ENCODE measurements at regions not wholly inside any gene's neighbourhood (a gene's known extent, or its start where the extent isn't known, plus 50 kb on each side); places are given as distances from the start of the nearest gene placed in this dataset.

GRCh38 chr4:81776794-81777193, 305.1 kb upstream of the RASGEF1B start:
- Histone ChIP-seq H3K27ac (ENCODE audit: low read length) (no peak overlapping the region), H3K4me1 (ENCODE audit: insufficient read depth, low read length) (no peaks in the 10 kb centered on the region), H3K4me3 (ENCODE audit: low read length) (no peak overlapping the region), H3K36me3 (ENCODE audit: insufficient read depth, low read depth, low read length) (no peaks in the 10 kb centered on the region), H3K9ac (ENCODE audit: low read depth, low read length) (no peak overlapping the region), H3K27me3 (ENCODE audit: insufficient read depth, low read length) (no peaks in the 10 kb centered on the region), H3K9me3 (ENCODE audit: insufficient read depth, low read depth, low read length) (no peaks in the 10 kb centered on the region)

GRCh38 chr4:81773557-81773956, 301.9 kb upstream of the RASGEF1B start:
- Histone ChIP-seq H3K9me3 (ENCODE audit: insufficient read depth, low read depth, low read length) (no peaks in the 10 kb centered on the region), H3K9ac (ENCODE audit: low read depth, low read length) (no peak overlapping the region), H3K27me3 (ENCODE audit: insufficient read depth, low read length) (no peaks in the 10 kb centered on the region), H3K4me1 (ENCODE audit: insufficient read depth, low read length) (no peaks in the 10 kb centered on the region), H3K4me3 (ENCODE audit: low read length) (no peak overlapping the region), H3K27ac (ENCODE audit: low read length) (no peak overlapping the region), H3K36me3 (ENCODE audit: insufficient read depth, low read depth, low read length) (no peaks in the 10 kb centered on the region)

- Histone ChIP-seq H3K27me3 (ENCODE audit: insufficient read depth, low read length) (no peaks in the 10 kb centered on the region), H3K9me3 (ENCODE audit: insufficient read depth, low read depth, low read length) (no peaks in the 10 kb centered on the region), H3K9ac (ENCODE audit: low read depth, low read length) (no peak overlapping the region), H3K4me1 (ENCODE audit: insufficient read depth, low read length) (no peaks in the 10 kb centered on the region), H3K27ac (ENCODE audit: low read length) (no peak overlapping the region), H3K36me3 (ENCODE audit: insufficient read depth, low read depth, low read length) (no peaks in the 10 kb centered on the region), H3K4me3 (ENCODE audit: low read length) (no peak overlapping the region)
Measured at GRCh38 chr4:81771721-81772120, 300.0 kb upstream of the RASGEF1B start.

- Histone ChIP-seq H3K36me3 (ENCODE audit: insufficient read depth, low read depth, low read length) (no peaks in the 10 kb centered on the region), H3K27ac (ENCODE audit: low read length) (no peak overlapping the region), H3K4me3 (ENCODE audit: low read length) (no peak overlapping the region), H3K9me3 (ENCODE audit: insufficient read depth, low read depth, low read length) (no peaks in the 10 kb centered on the region), H3K27me3 (ENCODE audit: insufficient read depth, low read length) (no peaks in the 10 kb centered on the region), H3K4me1 (ENCODE audit: insufficient read depth, low read length) (no peaks in the 10 kb centered on the region), H3K9ac (ENCODE audit: low read depth, low read length) (no peak overlapping the region)
Measured at GRCh38 chr4:81769244-81769643, 297.5 kb upstream of the RASGEF1B start.

DNA sequence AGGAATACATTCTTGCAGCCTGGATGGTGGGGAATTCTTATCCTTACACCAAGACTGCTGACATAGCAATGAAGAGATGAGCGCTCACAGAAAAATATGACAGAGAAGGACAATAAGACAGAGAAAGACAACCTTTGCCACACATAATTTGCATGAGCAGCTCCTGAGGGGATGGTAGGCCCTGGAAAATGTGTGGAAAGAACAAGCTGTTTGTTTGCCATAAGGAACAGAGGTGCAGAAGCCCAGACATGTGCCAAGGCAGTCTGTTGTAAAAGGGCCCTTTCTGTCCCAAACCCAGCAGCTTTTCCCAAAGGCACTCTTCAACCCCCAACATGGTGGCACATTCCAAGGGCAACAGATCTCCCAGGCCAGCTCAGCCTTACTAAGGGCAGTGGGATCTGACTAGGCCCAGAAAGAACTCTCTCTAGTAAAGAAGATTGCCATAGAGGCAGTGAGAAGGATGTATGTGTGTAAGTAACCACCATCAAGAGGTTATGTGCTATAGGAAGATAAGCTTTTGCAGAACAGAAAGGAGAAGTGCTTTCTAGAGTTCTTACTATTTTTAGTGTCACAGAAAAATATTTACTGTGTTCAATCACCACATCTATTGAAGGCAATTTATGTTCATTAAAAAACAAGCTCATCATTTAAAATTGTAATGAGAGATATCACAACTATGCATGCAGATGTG, 287.0 kb upstream of the RASGEF1B start:
- Histone ChIP-seq H3K4me1 (ENCODE audit: insufficient read depth, low read length) (no peaks in the 10 kb centered on the region), H3K27me3 (ENCODE audit: insufficient read depth, low read length) (no peaks in the 10 kb centered on the region), H3K4me3 (ENCODE audit: low read length) (no peak overlapping the region), H3K9ac (ENCODE audit: low read depth, low read length) (no peak overlapping the region), H3K27ac (ENCODE audit: low read length) (no peak overlapping the region), H3K9me3 (ENCODE audit: insufficient read depth, low read depth, low read length) (no peaks in the 10 kb centered on the region), H3K36me3 (ENCODE audit: insufficient read depth, low read depth, low read length) (no peaks in the 10 kb centered on the region)

GRCh38 chr4:81757691-81758090, 286.0 kb upstream of the RASGEF1B start:
- Histone ChIP-seq H3K36me3 (ENCODE audit: insufficient read depth, low read depth, low read length) (no peaks in the 10 kb centered on the region), H3K27me3 (ENCODE audit: insufficient read depth, low read length) (no peaks in the 10 kb centered on the region), H3K27ac (ENCODE audit: low read length) (no peak overlapping the region), H3K4me1 (ENCODE audit: insufficient read depth, low read length) (no peaks in the 10 kb centered on the region), H3K4me3 (ENCODE audit: low read length) (no peak overlapping the region), H3K9ac (ENCODE audit: low read depth, low read length) (no peak overlapping the region), H3K9me3 (ENCODE audit: insufficient read depth, low read depth, low read length) (no peaks in the 10 kb centered on the region)

DNA sequence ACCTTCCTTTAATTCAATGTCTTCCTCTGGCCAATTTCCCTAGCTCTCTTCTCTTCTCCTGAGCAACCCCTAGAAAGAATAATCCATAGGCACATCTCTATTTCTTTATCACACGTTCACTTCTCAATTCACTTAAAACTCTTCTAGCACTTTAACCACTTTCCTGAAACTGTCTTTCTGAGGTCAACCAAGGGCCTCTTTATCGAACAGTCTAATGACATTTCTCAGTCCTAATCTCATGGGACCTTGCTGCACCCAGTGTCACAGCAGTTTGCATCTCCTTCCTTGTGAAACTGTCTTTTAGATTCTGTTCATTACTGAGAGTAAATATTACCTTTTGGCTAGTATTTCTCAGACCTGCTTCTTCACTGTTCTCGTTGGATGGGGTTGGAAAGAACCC, 285.3 kb upstream of the RASGEF1B start:
- H3K9ac ChIP-seq (ENCODE audit: low read depth, low read length): no peak overlapping the region
- no peaks in the 10 kb centered on the region for H3K27me3 ChIP-seq (ENCODE audit: insufficient read depth, low read length)
- no peaks in the 10 kb centered on the region for H3K36me3 ChIP-seq (ENCODE audit: insufficient read depth, low read depth, low read length)
- no peak overlapping the region for H3K27ac ChIP-seq (ENCODE audit: low read length)
- no peak overlapping the region for H3K4me3 ChIP-seq (ENCODE audit: low read length)
- H3K4me1 ChIP-seq (ENCODE audit: insufficient read depth, low read length): no peaks in the 10 kb centered on the region
- no peaks in the 10 kb centered on the region for H3K9me3 ChIP-seq (ENCODE audit: insufficient read depth, low read depth, low read length)

DNA sequence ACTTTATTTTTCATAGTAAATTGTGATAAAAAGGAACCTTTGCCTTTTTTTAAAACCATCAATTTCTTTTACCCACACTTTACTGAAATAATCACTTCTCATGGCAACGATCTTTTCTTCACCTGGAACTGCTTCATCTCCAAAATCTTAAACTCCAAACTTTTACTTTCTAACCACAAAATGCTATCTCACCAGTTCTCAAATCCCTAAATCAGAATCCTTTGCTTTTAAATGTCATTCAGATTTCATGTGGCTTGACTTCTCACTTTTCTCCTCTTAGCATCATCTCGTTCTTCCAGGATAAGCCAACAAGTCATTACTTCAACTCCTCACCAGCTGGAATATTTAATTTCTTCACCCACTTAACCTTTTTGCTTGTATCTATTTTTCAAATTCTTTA, 284.3 kb upstream of the RASGEF1B start:
- Histone ChIP-seq H3K27me3 (ENCODE audit: insufficient read depth, low read length) (no peaks in the 10 kb centered on the region), H3K9me3 (ENCODE audit: insufficient read depth, low read depth, low read length) (no peaks in the 10 kb centered on the region), H3K27ac (ENCODE audit: low read length) (no peak overlapping the region), H3K4me3 (ENCODE audit: low read length) (no peak overlapping the region), H3K36me3 (ENCODE audit: insufficient read depth, low read depth, low read length) (no peaks in the 10 kb centered on the region), H3K9ac (ENCODE audit: low read depth, low read length) (no peak overlapping the region), H3K4me1 (ENCODE audit: insufficient read depth, low read length) (no peaks in the 10 kb centered on the region)

DNA sequence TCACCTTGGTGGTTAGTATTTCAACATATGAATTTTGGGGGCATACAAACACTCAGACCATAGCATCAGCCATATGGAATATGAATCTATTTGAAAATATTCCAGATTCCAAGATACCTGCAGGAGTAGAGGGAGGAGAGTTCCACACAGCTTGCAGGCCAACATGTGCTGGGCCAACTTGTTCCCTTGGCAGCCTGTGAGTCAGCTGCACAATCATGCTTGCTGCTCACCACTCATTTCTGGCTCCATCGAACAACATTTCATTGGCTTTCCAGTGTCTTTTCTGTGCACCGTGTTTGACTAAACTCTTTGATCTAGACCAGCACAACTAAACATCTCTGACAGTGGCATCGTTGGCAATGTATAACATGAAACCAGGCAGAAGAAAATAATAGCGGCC, 282.5 kb upstream of the RASGEF1B start:
- H3K4me3 ChIP-seq (ENCODE audit: low read length): no peak overlapping the region
- no peaks in the 10 kb centered on the region for H3K4me1 ChIP-seq (ENCODE audit: insufficient read depth, low read length)
- no peaks in the 10 kb centered on the region for H3K27me3 ChIP-seq (ENCODE audit: insufficient read depth, low read length)
- H3K9ac ChIP-seq (ENCODE audit: low read depth, low read length): no peak overlapping the region
- H3K27ac ChIP-seq (ENCODE audit: low read length): no peak overlapping the region
- no peaks in the 10 kb centered on the region for H3K36me3 ChIP-seq (ENCODE audit: insufficient read depth, low read depth, low read length)
- no peaks in the 10 kb centered on the region for H3K9me3 ChIP-seq (ENCODE audit: insufficient read depth, low read depth, low read length)

- no peak overlapping the region for H3K9ac ChIP-seq (ENCODE audit: low read depth, low read length)
- no peaks in the 10 kb centered on the region for H3K4me1 ChIP-seq (ENCODE audit: insufficient read depth, low read length)
Measured at GRCh38 chr4:81751531-81752289, 280.0 kb upstream of the RASGEF1B start.

DNA sequence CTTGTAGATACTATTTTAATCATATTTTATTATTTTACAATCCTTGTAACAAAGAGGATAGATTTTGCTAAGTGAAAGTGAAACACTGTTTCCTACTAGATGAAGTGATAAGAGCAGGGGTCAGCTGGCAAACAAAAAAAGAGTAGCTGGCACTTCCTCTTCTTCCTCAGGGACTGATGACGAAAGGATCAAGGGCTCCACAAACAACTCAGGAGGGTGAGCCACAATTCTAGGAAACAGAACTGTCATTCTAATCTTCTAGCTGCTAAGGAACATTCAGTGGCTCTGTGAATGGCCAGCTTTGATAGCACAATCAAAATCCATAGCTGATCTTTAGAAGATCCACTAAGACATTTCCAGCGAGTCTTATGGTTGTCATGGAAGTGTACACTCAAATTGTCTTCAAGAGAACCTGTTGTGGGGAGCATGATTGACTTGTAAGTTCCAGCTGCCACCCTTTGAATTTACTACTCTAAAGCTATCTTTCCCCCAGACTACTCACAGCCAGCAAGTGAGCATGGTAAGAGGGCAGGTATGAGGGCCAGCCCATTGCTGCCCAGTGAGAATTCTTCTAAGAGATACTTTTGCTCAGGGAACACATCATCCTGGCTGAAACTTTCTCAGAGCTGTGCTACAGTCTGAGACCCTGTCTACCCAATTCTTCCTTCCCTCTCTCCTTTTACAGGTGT, 275.7 kb upstream of the RASGEF1B start:
- H3K9me3 ChIP-seq (ENCODE audit: insufficient read depth, low read depth, low read length): no peaks in the 10 kb centered on the region
- no peak overlapping the region for H3K9ac ChIP-seq (ENCODE audit: low read depth, low read length)
- no peak overlapping the region for H3K4me3 ChIP-seq (ENCODE audit: low read length)
- H3K4me1 ChIP-seq (ENCODE audit: insufficient read depth, low read length): no peaks in the 10 kb centered on the region
- no peak overlapping the region for H3K27ac ChIP-seq (ENCODE audit: low read length)
- H3K36me3 ChIP-seq (ENCODE audit: insufficient read depth, low read depth, low read length): no peaks in the 10 kb centered on the region
- no peaks in the 10 kb centered on the region for H3K27me3 ChIP-seq (ENCODE audit: insufficient read depth, low read length)

More at GRCh38 chr4:81751531-81752289, 280.0 kb upstream of the RASGEF1B start:
- no peak overlapping the region for H3K4me3 ChIP-seq (ENCODE audit: low read length)
- H3K36me3 ChIP-seq (ENCODE audit: insufficient read depth, low read depth, low read length): no peaks in the 10 kb centered on the region
- no peaks in the 10 kb centered on the region for H3K9me3 ChIP-seq (ENCODE audit: insufficient read depth, low read depth, low read length)
- H3K27ac ChIP-seq (ENCODE audit: low read length): no peak overlapping the region
- no peaks in the 10 kb centered on the region for H3K27me3 ChIP-seq (ENCODE audit: insufficient read depth, low read length)

- H3K4me3 ChIP-seq (ENCODE audit: low read length): no peak overlapping the region
- H3K36me3 ChIP-seq (ENCODE audit: insufficient read depth, low read depth, low read length): no peaks in the 10 kb centered on the region
- no peaks in the 10 kb centered on the region for H3K4me1 ChIP-seq (ENCODE audit: insufficient read depth, low read length)
- H3K9ac ChIP-seq (ENCODE audit: low read depth, low read length): no peak overlapping the region
- no peak overlapping the region for H3K27ac ChIP-seq (ENCODE audit: low read length)
- no peaks in the 10 kb centered on the region for H3K9me3 ChIP-seq (ENCODE audit: insufficient read depth, low read depth, low read length)
- H3K27me3 ChIP-seq (ENCODE audit: insufficient read depth, low read length): no peaks in the 10 kb centered on the region
Measured at GRCh38 chr4:81746773-81747172, 275.1 kb upstream of the RASGEF1B start.

Data from iPS-20b (cell line).